Left ventricle myocardium inferior (tissue), 1 donor: ENCODE measurements at regions not wholly inside any gene's neighbourhood (a gene's known extent, or its start where the extent isn't known, plus 50 kb on each side); places are given as distances from the start of the nearest gene placed in this dataset.

Source experiments
- DNase-seq: peaks from one replicate; pipeline ENCODE4 v3.0.0-alpha.2; 2020
- H3K27ac ChIP-seq: fragments of 200-600 bp; replicated peaks from 2 replicates; pipeline ENCODE4 v1.8.0; 2021
- H3K27me3 ChIP-seq: fragments of 200-600 bp; 2 replicates; pipeline ENCODE4 v1.8.0; 2021; ENCODE audit warnings: low read depth
- H3K36me3 ChIP-seq: fragments of 200-600 bp; 2 replicates; pipeline ENCODE4 v1.8.0; 2021
- H3K4me1 ChIP-seq: fragments of 200-600 bp; 2 replicates; pipeline ENCODE4 v1.8.0; 2021
- H3K4me3 ChIP-seq: fragments of 200-600 bp; 2 replicates; pipeline ENCODE4 v1.8.0; 2021; ENCODE audit warnings: mild to moderate bottlenecking, moderate library complexity
- H3K9me3 ChIP-seq: fragments of 200-600 bp; replicated peaks from 2 replicates; pipeline ENCODE4 v1.8.0; 2021
- intact Hi-C: fragments of 100-400 bp; cut with micrococcal nuclease; formaldehyde crosslinking; loops from one replicate; pipeline ENCODE4 v1.11.0; 2022
- TF ChIP-seq, protein P1 (sequence below): fragments of 200-600 bp; IDR thresholded peaks from 2 replicates; pipeline ENCODE4 v1.8.0; 2021; ENCODE audit warnings: antibody characterized with exemption, mild to moderate bottlenecking, borderline replicate concordance
- donor health status: DM: no; HTN: yes; CAD: no; lungs with severe emphysema.

GRCh38 chr3:102972350-102972749, 537.5 kb downstream of the ZPLD1 start:
- Histone ChIP-seq H3K36me3 (no peaks in the 10 kb centered on the region), H3K9me3 (peaks cover 11% of the 10 kb centered on the region), H3K4me1 (no peaks in the 10 kb centered on the region), H3K27me3 (no peaks in the 10 kb centered on the region), H3K4me3 (no peak overlapping the region), H3K27ac (no peak overlapping the region)
- intact Hi-C loops = no loop called here
- no peak for DNase-seq
- TF ChIP-seq, protein P1, sequence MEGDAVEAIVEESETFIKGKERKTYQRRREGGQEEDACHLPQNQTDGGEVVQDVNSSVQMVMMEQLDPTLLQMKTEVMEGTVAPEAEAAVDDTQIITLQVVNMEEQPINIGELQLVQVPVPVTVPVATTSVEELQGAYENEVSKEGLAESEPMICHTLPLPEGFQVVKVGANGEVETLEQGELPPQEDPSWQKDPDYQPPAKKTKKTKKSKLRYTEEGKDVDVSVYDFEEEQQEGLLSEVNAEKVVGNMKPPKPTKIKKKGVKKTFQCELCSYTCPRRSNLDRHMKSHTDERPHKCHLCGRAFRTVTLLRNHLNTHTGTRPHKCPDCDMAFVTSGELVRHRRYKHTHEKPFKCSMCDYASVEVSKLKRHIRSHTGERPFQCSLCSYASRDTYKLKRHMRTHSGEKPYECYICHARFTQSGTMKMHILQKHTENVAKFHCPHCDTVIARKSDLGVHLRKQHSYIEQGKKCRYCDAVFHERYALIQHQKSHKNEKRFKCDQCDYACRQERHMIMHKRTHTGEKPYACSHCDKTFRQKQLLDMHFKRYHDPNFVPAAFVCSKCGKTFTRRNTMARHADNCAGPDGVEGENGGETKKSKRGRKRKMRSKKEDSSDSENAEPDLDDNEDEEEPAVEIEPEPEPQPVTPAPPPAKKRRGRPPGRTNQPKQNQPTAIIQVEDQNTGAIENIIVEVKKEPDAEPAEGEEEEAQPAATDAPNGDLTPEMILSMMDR = no peak

DNA sequence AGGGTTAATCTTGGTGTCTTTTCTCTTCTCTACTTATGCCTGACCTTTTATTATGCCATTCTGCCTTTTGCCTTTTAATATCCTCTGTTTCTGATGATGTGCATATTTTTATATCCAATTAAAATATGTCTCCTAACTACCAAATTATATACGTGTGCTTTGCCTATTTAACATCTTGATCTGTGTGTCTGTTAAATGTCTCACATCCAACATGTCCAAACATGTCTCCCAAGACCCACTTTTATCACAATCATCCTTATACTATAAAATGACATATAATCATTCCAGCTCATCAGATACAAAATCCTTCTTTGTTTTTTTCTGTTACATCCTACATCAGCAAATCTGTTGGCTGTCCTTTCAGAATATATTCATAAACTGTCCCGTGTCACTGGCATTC, 539.5 kb downstream of the ZPLD1 start:
- H3K27ac ChIP-seq = no peak overlapping the region
- H3K27me3 ChIP-seq = no peaks in the 10 kb centered on the region
- H3K4me1 ChIP-seq = peaks cover 4% of the 10 kb centered on the region
- DNase-seq = no peak
- H3K4me3 ChIP-seq = no peak overlapping the region
- intact Hi-C loops = no loop called here
- no peaks in the 10 kb centered on the region for H3K36me3 ChIP-seq
- H3K9me3 ChIP-seq = peaks cover 11% of the 10 kb centered on the region
- TF ChIP-seq, protein P1 = no peak

- H3K4me3 ChIP-seq = no peak overlapping the region
- no peak for DNase-seq
- H3K27ac ChIP-seq = no peak overlapping the region
- H3K36me3 ChIP-seq = no peaks in the 10 kb centered on the region
- H3K27me3 ChIP-seq = no peaks in the 10 kb centered on the region
- peaks cover 15% of the 10 kb centered on the region for H3K4me1 ChIP-seq
- peaks cover 10% of the 10 kb centered on the region for H3K9me3 ChIP-seq
- intact Hi-C loops = no loop called here
- TF ChIP-seq, protein P1 = no peak
These were observed 544.4 kb downstream of the ZPLD1 start for GRCh38 chr3:102979191-102979590.

DNA sequence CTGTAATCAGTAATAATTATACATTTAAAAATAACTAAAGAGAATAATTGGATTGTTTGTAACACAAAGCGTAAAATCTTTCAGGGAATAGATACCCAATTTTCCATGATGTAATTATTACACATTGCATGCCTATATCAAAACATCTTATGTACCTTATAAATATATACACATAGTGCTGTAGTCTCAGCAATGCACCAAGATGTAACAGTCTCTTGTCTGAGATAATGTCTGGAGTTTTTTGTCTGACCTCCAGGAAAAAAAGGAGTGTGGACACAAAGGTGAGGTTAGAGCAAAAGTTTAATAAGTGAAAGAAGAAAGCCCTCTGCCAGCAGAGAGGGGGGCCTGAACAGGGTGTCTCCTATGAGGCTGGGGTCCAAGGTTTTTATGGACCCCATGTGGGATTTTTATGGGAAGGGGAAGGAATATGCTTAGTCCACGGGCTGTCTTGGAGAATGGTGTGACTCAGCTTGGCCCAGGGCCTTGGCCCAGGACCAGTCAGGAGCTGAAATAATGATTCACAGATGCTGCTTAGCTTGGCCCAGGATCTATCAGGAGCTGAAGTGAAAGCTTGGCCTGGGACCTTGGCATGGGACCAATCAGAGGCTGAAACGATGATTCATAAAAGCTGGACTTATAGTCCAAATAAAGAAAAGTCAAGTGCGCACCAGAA, 545.0 kb downstream of the ZPLD1 start:
- TF ChIP-seq, protein P1 = no peak

GRCh38 chr3:102980355-102980696, 545.5 kb downstream of the ZPLD1 start:
- intact Hi-C loops = no loop called here
- H3K27me3 ChIP-seq = no peaks in the 10 kb centered on the region
- TF ChIP-seq, protein P1 = no peak
- H3K4me3 ChIP-seq = no peak overlapping the region
- H3K9me3 ChIP-seq = peaks cover 21% of the 10 kb centered on the region
- no peaks in the 10 kb centered on the region for H3K36me3 ChIP-seq
- no peak for DNase-seq
- H3K4me1 ChIP-seq = peaks cover 15% of the 10 kb centered on the region
- peak overlapping the region; percentile 1 for H3K27ac ChIP-seq

More for the DNA sequence above, 545.0 kb downstream of the ZPLD1 start:
- Histone ChIP-seq H3K4me3 (no peak overlapping the region), H3K36me3 (no peaks in the 10 kb centered on the region), H3K27me3 (no peaks in the 10 kb centered on the region), H3K9me3 (peaks cover 16% of the 10 kb centered on the region), H3K27ac (peak overlapping the region; percentile 1), H3K4me1 (peaks cover 15% of the 10 kb centered on the region)
- peak; percentile 73 for DNase-seq
- intact Hi-C loops = no loop called here
